ENCODE measurements at regions not wholly inside any gene's neighbourhood (a gene's known extent, or its start where the extent isn't known, plus 50 kb on each side); places are given as distances from the start of the nearest gene placed in this dataset.

GRCh38 chr2:36174920-36175319 lies 180.7 kb upstream of the CRIM1 start:
- DNase-seq, result no peak
- H3K4me3 ChIP-seq, result no peak overlapping the region
- no peak for TF ChIP-seq CTCF (IDR thresholded peaks at IDR 0.05; ENCODE audit: borderline replicate concordance)
- H3K4me1 ChIP-seq, result no peaks in the 10 kb centered on the region
- no peaks in the 10 kb centered on the region for H3K36me3 ChIP-seq
- no peak overlapping the region for H3K27ac ChIP-seq (replicated peaks)
- no peaks in the 10 kb centered on the region for H3K27me3 ChIP-seq (ENCODE audit: low read depth)
- intact Hi-C loops (cut with micrococcal nuclease), result no loop called here
- peaks cover 7% of the 10 kb centered on the region for H3K9me3 ChIP-seq (replicated peaks)

GRCh38 chr2:36173760-36174404 lies 181.7 kb upstream of the CRIM1 start:
- intact Hi-C loops (cut with micrococcal nuclease), result no loop called here

GRCh38 chr2:36172824-36173223 lies 182.8 kb upstream of the CRIM1 start:
- no peak overlapping the region for H3K27ac ChIP-seq (replicated peaks)
- TF ChIP-seq CTCF (IDR thresholded peaks at IDR 0.05; ENCODE audit: borderline replicate concordance), result no peak
- no peaks in the 10 kb centered on the region for H3K27me3 ChIP-seq (ENCODE audit: low read depth)
- intact Hi-C loops (cut with micrococcal nuclease), result no loop called here
- no peaks in the 10 kb centered on the region for H3K36me3 ChIP-seq
- H3K4me1 ChIP-seq, result no peaks in the 10 kb centered on the region
- H3K4me3 ChIP-seq, result no peak overlapping the region
- no peak for DNase-seq
- H3K9me3 ChIP-seq (replicated peaks), result no peaks in the 10 kb centered on the region

More at GRCh38 chr2:36173760-36174404, 181.7 kb upstream of the CRIM1 start:
- no peaks in the 10 kb centered on the region for H3K36me3 ChIP-seq
- no peak for TF ChIP-seq CTCF (IDR thresholded peaks at IDR 0.05; ENCODE audit: borderline replicate concordance)
- no peaks in the 10 kb centered on the region for H3K27me3 ChIP-seq (ENCODE audit: low read depth)
- H3K4me1 ChIP-seq, result no peaks in the 10 kb centered on the region
- no peak overlapping the region for H3K27ac ChIP-seq (replicated peaks)
- no peak for DNase-seq
- no peak overlapping the region for H3K4me3 ChIP-seq
- peaks cover 7% of the 10 kb centered on the region for H3K9me3 ChIP-seq (replicated peaks)

- DNase-seq, result no peak
- intact Hi-C loops (cut with micrococcal nuclease), result no loop called here
These were observed 184.8 kb upstream of the CRIM1 start for GRCh38 chr2:36170805-36171204.

GRCh38 chr2:36169843-36170242 lies 185.7 kb upstream of the CRIM1 start:
- Histone ChIP-seq H3K4me1 (no peaks in the 10 kb centered on the region), H3K9me3 (replicated peaks) (no peaks in the 10 kb centered on the region), H3K27ac (replicated peaks) (no peak overlapping the region), H3K4me3 (no peak overlapping the region), H3K27me3 (ENCODE audit: low read depth) (peaks cover 5% of the 10 kb centered on the region), H3K36me3 (no peaks in the 10 kb centered on the region)
- TF ChIP-seq CTCF (IDR thresholded peaks at IDR 0.05; ENCODE audit: borderline replicate concordance), result no peak
- intact Hi-C loops (cut with micrococcal nuclease), result no loop called here
- DNase-seq, result no peak

More at GRCh38 chr2:36170805-36171204, 184.8 kb upstream of the CRIM1 start:
- Histone ChIP-seq H3K27ac (replicated peaks) (no peak overlapping the region), H3K4me3 (no peak overlapping the region), H3K9me3 (replicated peaks) (no peaks in the 10 kb centered on the region), H3K4me1 (no peaks in the 10 kb centered on the region), H3K27me3 (ENCODE audit: low read depth) (no peaks in the 10 kb centered on the region), H3K36me3 (no peaks in the 10 kb centered on the region)
- no peak for TF ChIP-seq CTCF (IDR thresholded peaks at IDR 0.05; ENCODE audit: borderline replicate concordance)

All from left ventricle myocardium inferior (tissue), 1 donor.